AG09309 (cell line): ENCODE measurements at regions not wholly inside any gene's neighbourhood (a gene's known extent, or its start where the extent isn't known, plus 50 kb on each side); places are given as distances from the start of the nearest gene placed in this dataset.

Source experiments
- DNase-seq: peaks from one replicate; pipeline ENCODE4 v3.0.0-alpha.2; 2010; ENCODE audit warnings: low read depth
- H3K4me3 ChIP-seq: 2 replicates; pipeline ENCODE4 v1.5.1; 2011; ENCODE audit warnings: mild to moderate bottlenecking, low read depth, low read length, moderate library complexity; ENCODE audit not compliant: control insufficient read depth
- CTCF ChIP-seq: IDR thresholded peaks from 2 replicates; pipeline ENCODE4 v1.5.1; 2011; ENCODE audit warnings: mild to moderate bottlenecking, low read depth, low read length, inconsistent platforms; ENCODE audit not compliant: insufficient read depth, control insufficient read depth; ENCODE audit errors: missing control alignments

GRCh38 chr12:118912697-118913270, 68.6 kb upstream of the SRRM4 start:
- no peak overlapping the region for H3K4me3 ChIP-seq
- TF ChIP-seq CTCF: no peak
- DNase-seq: no peak

- TF ChIP-seq CTCF: no peak
- DNase-seq: no peak
- H3K4me3 ChIP-seq: no peak overlapping the region
Measured at GRCh38 chr12:118921761-118922160, 59.6 kb upstream of the SRRM4 start.

DNA sequence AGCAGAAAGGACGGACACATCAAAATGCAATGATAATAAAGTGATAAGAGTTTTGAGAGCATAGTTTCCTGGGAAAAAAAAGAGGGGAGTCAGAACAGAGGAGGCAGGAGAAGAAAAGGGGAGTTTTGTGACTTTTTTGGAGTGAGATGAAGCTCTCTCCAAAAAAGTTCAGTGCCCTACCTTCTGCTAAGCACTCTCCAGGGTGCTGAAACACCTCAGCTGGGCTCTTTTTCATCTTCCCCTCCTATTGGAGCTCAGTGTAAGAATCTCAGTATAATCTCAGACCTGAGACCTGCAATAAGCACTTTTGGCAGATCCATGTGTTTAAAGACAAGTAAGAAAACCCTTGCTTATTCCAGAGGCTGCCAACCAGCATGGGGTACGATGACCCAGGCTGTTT, 58.9 kb upstream of the SRRM4 start:
- no peak for DNase-seq
- no peak overlapping the region for H3K4me3 ChIP-seq
- no peak for TF ChIP-seq CTCF

DNA sequence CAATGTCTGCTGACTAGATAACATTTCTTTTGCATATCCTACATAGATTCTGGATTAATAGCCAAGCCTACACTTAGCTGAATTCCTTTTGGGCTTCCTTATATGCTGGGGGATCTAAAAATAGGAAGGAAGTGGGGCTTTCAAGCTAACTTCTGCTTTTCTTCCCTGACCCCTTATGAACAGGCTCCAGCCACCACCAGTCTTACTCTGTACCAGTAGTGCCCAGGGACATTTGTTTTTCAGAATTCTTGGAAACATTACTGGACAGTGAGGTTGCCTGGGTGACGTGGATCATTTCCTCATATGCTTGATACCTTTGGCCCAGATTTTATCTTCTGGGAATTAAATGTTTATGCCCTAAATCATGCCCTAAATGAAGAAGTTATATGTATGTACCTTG, 55.9 kb upstream of the SRRM4 start:
- DNase-seq: no peak
- TF ChIP-seq CTCF: no peak
- H3K4me3 ChIP-seq: no peak overlapping the region

GRCh38 chr12:118925826-118926225, 55.5 kb upstream of the SRRM4 start:
- TF ChIP-seq CTCF: no peak
- H3K4me3 ChIP-seq: no peak overlapping the region
- no peak for DNase-seq
